GM12864 (cell line): ENCODE measurements at regions not wholly inside any gene's neighbourhood (a gene's known extent, or its start where the extent isn't known, plus 50 kb on each side); places are given as distances from the start of the nearest gene placed in this dataset.
"Not testable (repeated sequence)": the region's sequence is repeated elsewhere in the genome, so short reads cannot be mapped to it uniquely, and the experiment has no call there.

ENCODE experiments used
- DNase-seq: peaks from one replicate; pipeline ENCODE4 v3.0.0-alpha.2; 2011; ENCODE audit warnings: low read depth
- H3K4me3 ChIP-seq: 2 replicates; pipeline ENCODE4 v1.5.1; 2011; ENCODE audit warnings: mild to moderate bottlenecking, low read depth, low read length, control low read depth
- CTCF ChIP-seq: IDR thresholded peaks from 2 replicates; pipeline ENCODE4 v1.5.1; 2011; ENCODE audit warnings: low read depth, mild to moderate bottlenecking, moderate library complexity, low read length, control low read depth, inconsistent platforms; ENCODE audit errors: missing control alignments

DNA sequence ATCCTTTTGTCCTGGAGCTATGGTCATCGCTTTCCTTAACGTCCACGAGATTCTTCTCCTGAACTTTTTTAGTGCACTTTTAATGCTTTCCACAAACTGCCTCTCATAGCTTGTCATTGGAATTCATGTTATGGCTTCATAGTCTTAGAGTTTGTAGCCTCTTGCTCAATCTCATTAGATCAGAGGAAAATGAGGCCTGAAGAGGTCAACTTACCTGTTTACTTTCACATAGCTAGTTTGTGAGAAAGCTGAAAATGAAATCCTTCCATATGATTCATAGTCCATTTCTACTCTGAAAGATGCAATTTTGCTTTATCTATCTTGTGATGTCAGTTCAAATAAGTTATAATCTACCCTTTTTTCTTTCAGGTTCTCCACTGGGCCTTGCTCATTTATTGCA, 1747.2 kb upstream of the RAG2 start:
- no peak for TF ChIP-seq CTCF
- no peak overlapping the region for H3K4me3 ChIP-seq
- no peak for DNase-seq

GRCh38 chr11:38341612-38342011, 1743.6 kb upstream of the RAG2 start:
- not testable (repeated sequence) for H3K4me3 ChIP-seq, DNase-seq

GRCh38 chr11:38339835-38340440, 1741.9 kb upstream of the RAG2 start:
- no peak overlapping the region for H3K4me3 ChIP-seq
- no peak for TF ChIP-seq CTCF
- DNase-seq = no peak

GRCh38 chr11:38338022-38338421, 1740.0 kb upstream of the RAG2 start:
- not testable (repeated sequence) for H3K4me3 ChIP-seq, DNase-seq

GRCh38 chr11:38332046-38332445, 1734.0 kb upstream of the RAG2 start:
- no peak overlapping the region for H3K4me3 ChIP-seq
- no peak for TF ChIP-seq CTCF
- no peak for DNase-seq

- DNase-seq = no peak
- no peak overlapping the region for H3K4me3 ChIP-seq
- TF ChIP-seq CTCF = no peak
Measured at GRCh38 chr11:38330578-38330977, 1732.5 kb upstream of the RAG2 start.

DNA sequence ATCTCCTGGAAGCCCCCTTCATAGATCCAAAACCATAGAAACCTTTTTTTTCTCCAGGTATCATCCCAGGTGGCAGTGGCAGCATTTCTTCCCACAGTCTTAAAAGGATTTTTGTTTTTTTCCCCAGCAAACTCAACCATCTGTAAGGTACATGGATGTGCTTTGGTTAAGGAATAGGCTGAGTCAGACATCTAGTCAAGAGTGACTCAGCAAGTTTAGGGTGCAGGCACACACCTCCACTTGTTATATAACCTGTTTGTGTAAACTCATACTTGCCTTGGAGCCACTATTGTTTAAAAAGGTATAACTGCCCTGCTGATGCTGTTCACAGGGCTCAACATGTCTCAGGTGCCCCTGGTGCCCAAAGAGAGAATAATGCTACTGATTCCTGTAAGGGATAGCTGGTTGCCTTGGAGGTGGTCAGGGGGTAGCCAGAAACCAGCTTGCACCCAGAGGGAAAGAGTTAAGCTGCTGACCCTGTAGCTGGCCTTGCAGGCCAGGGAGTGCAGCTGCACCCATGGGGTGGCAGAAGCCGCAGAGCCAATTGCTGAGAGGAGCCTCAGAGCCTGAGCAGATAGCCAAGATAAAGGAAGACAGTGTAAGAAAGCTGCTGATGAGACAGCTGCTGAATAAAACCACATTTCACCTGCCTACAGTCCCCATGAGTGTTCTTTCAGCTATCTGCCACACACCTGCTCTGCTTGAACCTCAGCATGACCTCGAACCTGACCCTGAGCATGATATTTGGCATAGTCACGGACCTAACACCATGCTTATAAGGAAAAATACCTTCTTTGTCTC, 1726.1 kb upstream of the RAG2 start:
- no peak for DNase-seq
- no peak for TF ChIP-seq CTCF
- no peak overlapping the region for H3K4me3 ChIP-seq

DNA sequence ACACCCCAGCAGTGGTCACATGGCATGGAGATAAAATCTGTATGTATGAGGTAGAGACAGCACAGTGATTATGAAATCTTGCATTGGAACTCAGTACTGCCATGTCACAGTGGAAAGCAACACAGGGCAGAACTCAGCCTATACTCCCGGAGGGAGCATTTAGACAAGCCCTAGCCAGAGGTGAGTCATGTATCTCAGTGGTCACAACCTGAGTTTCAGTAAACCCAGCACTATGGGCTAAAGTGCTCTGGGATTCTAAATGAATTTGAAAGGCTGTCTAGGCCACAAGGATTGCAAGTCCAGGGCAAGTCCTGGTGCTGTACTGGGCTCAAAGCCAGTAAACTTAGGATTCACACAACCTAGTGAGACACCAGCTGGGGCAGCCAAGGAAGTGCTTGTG, 1717.1 kb upstream of the RAG2 start:
- no peak for DNase-seq
- no peak for TF ChIP-seq CTCF
- no peak overlapping the region for H3K4me3 ChIP-seq
